ENCODE measurements at regions not wholly inside any gene's neighbourhood (a gene's known extent, or its start where the extent isn't known, plus 50 kb on each side); places are given as distances from the start of the nearest gene placed in this dataset.

GRCh38 chr3:191008074-191008473 is 145.6 kb upstream of the GMNC start:
- POLR2A ChIA-PET: no interaction called here
- 0 out of 2 replicates have a peak overlapping the region, but pooled peaks have one; percentile 9 for H2AFZ ChIP-seq (ENCODE audit: low read length)
- no peaks in the 10 kb centered on the region for H3K4me1 ChIP-seq (ENCODE audit: insufficient read depth, low read length, poor library complexity, severe bottlenecking)
- intact Hi-C loops (cut with micrococcal nuclease; ENCODE audit: unreplicated experiment): no loop called here
- CTCF ChIA-PET (ENCODE audit: unreplicated experiment): no interaction called here
- no peak for DNase-seq (ENCODE audit: low spot score)
- TF ChIP-seq, protein P1, sequence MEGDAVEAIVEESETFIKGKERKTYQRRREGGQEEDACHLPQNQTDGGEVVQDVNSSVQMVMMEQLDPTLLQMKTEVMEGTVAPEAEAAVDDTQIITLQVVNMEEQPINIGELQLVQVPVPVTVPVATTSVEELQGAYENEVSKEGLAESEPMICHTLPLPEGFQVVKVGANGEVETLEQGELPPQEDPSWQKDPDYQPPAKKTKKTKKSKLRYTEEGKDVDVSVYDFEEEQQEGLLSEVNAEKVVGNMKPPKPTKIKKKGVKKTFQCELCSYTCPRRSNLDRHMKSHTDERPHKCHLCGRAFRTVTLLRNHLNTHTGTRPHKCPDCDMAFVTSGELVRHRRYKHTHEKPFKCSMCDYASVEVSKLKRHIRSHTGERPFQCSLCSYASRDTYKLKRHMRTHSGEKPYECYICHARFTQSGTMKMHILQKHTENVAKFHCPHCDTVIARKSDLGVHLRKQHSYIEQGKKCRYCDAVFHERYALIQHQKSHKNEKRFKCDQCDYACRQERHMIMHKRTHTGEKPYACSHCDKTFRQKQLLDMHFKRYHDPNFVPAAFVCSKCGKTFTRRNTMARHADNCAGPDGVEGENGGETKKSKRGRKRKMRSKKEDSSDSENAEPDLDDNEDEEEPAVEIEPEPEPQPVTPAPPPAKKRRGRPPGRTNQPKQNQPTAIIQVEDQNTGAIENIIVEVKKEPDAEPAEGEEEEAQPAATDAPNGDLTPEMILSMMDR (conservative IDR thresholded peaks at IDR 0.05; ENCODE audit: low read length): no peak
- TF ChIP-seq EZH2phosphoT487 (IDR thresholded peaks at IDR 0.05; ENCODE audit: borderline replicate concordance, low read depth, low read length): no peak
- no peaks in the 10 kb centered on the region for H4K20me1 ChIP-seq (ENCODE audit: insufficient read depth, low read length)
- H3K36me3 ChIP-seq (ENCODE audit: insufficient read depth, low read length): no peaks in the 10 kb centered on the region
- no peaks in the 10 kb centered on the region for H3K9me2 ChIP-seq (ENCODE audit: insufficient read depth, low read length)
- no TSS peak for BruUV-seq (replicated peaks)
- H3K4me2 ChIP-seq (ENCODE audit: low read length): no peak overlapping the region
- no peaks in the 10 kb centered on the region for H3K9me3 ChIP-seq (ENCODE audit: low read length)
- H3K27ac ChIP-seq (ENCODE audit: low read depth, low read length, poor library complexity, severe bottlenecking): no peak overlapping the region
- no peak overlapping the region for H3K4me3 ChIP-seq (ENCODE audit: low read depth, low read length, poor library complexity, severe bottlenecking)
- no peaks in the 10 kb centered on the region for H3K79me2 ChIP-seq (ENCODE audit: insufficient read depth, low read depth, low read length)

- no peaks in the 10 kb centered on the region for H3K36me3 ChIP-seq (ENCODE audit: insufficient read depth, low read length)
- no peak overlapping the region for H3K27ac ChIP-seq (ENCODE audit: low read depth, low read length, poor library complexity, severe bottlenecking)
- CTCF ChIA-PET (ENCODE audit: unreplicated experiment): no interaction called here
- DNase-seq (ENCODE audit: low spot score): no peak
- no peak overlapping the region for H3K4me2 ChIP-seq (ENCODE audit: low read length)
- H3K79me2 ChIP-seq (ENCODE audit: insufficient read depth, low read depth, low read length): no peaks in the 10 kb centered on the region
- BruUV-seq (replicated peaks): no TSS peak
- intact Hi-C loops (cut with micrococcal nuclease; ENCODE audit: unreplicated experiment): no loop called here
- no peak overlapping the region for H3K4me3 ChIP-seq (ENCODE audit: low read depth, low read length, poor library complexity, severe bottlenecking)
- H3K9me3 ChIP-seq (ENCODE audit: low read length): no peaks in the 10 kb centered on the region
- H4K20me1 ChIP-seq (ENCODE audit: insufficient read depth, low read length): no peaks in the 10 kb centered on the region
- H3K4me1 ChIP-seq (ENCODE audit: insufficient read depth, low read length, poor library complexity, severe bottlenecking): no peaks in the 10 kb centered on the region
- TF ChIP-seq, protein P1 (conservative IDR thresholded peaks at IDR 0.05; ENCODE audit: low read length): no peak
- TF ChIP-seq EZH2phosphoT487 (IDR thresholded peaks at IDR 0.05; ENCODE audit: borderline replicate concordance, low read depth, low read length): no peak
- POLR2A ChIA-PET: no interaction called here
- H2AFZ ChIP-seq (ENCODE audit: low read length): no peak overlapping the region
- no peaks in the 10 kb centered on the region for H3K9me2 ChIP-seq (ENCODE audit: insufficient read depth, low read length)
Measured at GRCh38 chr3:191005790-191006189, 143.3 kb upstream of the GMNC start.

DNA sequence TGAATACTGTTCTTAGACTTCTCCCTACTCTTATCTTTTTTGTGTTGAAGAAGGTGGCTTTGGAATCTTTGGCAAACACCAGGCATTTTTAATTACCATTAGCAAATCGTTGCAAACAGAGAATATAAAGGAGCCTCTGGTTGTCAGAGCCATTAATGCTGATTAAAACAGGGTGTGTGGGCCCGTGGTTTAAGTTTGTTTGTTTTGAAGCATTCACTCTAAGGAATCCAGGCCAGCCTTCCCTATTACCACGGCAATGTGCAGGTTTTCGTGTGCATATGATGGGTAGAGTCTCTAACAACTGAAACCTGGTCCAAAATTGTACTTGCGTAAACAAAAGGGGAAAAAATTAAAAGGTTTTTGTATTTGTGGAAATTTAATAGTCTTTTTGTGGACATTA is 141.2 kb upstream of the GMNC start:
- H3K4me1 ChIP-seq (ENCODE audit: insufficient read depth, low read length, poor library complexity, severe bottlenecking): no peaks in the 10 kb centered on the region
- BruUV-seq (replicated peaks): no TSS peak
- H4K20me1 ChIP-seq (ENCODE audit: insufficient read depth, low read length): no peaks in the 10 kb centered on the region
- no peaks in the 10 kb centered on the region for H3K36me3 ChIP-seq (ENCODE audit: insufficient read depth, low read length)
- H3K9me2 ChIP-seq (ENCODE audit: insufficient read depth, low read length): no peaks in the 10 kb centered on the region
- no peak overlapping the region for H3K27ac ChIP-seq (ENCODE audit: low read depth, low read length, poor library complexity, severe bottlenecking)
- POLR2A ChIA-PET: no interaction called here
- H3K4me2 ChIP-seq (ENCODE audit: low read length): no peak overlapping the region
- H3K9me3 ChIP-seq (ENCODE audit: low read length): no peaks in the 10 kb centered on the region
- intact Hi-C loops (cut with micrococcal nuclease; ENCODE audit: unreplicated experiment): no loop called here
- no peaks in the 10 kb centered on the region for H3K79me2 ChIP-seq (ENCODE audit: insufficient read depth, low read depth, low read length)
- CTCF ChIA-PET (ENCODE audit: unreplicated experiment): no interaction called here
- H3K4me3 ChIP-seq (ENCODE audit: low read depth, low read length, poor library complexity, severe bottlenecking): no peak overlapping the region
- no peak for DNase-seq (ENCODE audit: low spot score)
- no peak overlapping the region for H2AFZ ChIP-seq (ENCODE audit: low read length)
- TF ChIP-seq, protein P1 (conservative IDR thresholded peaks at IDR 0.05; ENCODE audit: low read length): no peak
- TF ChIP-seq EZH2phosphoT487 (IDR thresholded peaks at IDR 0.05; ENCODE audit: borderline replicate concordance, low read depth, low read length): no peak
